GM19452 (cell line): ENCODE measurements at regions not wholly inside any gene's neighbourhood (a gene's known extent, or its start where the extent isn't known, plus 50 kb on each side); places are given as distances from the start of the nearest gene placed in this dataset.

Source experiments
- ATAC-seq: cut with Tn5 transposase; IDR thresholded peaks from one replicate; pipeline ENCODE4 v1.9.1; 2021; ENCODE audit not compliant: unreplicated experiment

DNA sequence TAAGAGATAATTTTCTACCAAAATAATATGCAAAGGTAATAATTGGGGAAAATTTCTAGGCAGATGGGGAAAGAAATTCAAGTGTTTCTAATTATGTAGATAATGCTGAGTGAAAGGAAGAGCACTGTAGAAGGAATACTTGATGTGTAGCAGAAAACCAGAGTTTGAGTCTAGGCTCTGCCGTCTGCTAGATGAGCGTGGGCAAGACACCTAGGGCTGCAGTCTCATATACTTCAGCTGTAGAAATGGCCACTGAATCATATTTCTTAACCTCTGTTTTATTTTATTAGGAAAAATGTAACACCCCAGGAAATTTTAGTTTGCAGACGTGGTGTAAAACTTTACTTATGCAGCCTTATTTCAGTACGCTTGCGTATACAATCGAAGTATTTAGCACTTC, 59.8 kb upstream of the SLC38A2 start:
- ATAC-seq = no peak

- peak; percentile 51 for ATAC-seq
These were observed 57.9 kb upstream of the SLC38A2 start for GRCh38 chr12:46430340-46430948.
